ENCODE measurements at regions not wholly inside any gene's neighbourhood (a gene's known extent, or its start where the extent isn't known, plus 50 kb on each side); places are given as distances from the start of the nearest gene placed in this dataset.

- Mint-ChIP-seq H3K9me3 (peaks cover 0 to 11% (median 6%) of the 10 kb centered on the region in 7 donors), H3K36me3 (no peaks in the 10 kb centered on the region), H3K4me1 (no peaks in the 10 kb centered on the region), H3K27ac (no peak overlapping the region), H3K27me3 (ENCODE audit: low read depth in 3 of 3) (no peaks in the 10 kb centered on the region), H3K4me3 (no peak overlapping the region)
- Histone ChIP-seq H4K20me1 (ENCODE audit: insufficient read depth, low read length) (no peaks in the 10 kb centered on the region), H2AFZ (ENCODE audit: insufficient read depth, low read depth, low read length, poor library complexity, severe bottlenecking) (no peak overlapping the region), H3K4me2 (replicated peaks; ENCODE audit: extremely low read depth, low read length, poor library complexity, severe bottlenecking) (no peak overlapping the region), H3K9me3 (replicated peaks in 1 of 2; ENCODE audit: control insufficient read depth in 1 of 2, insufficient read depth in 1 of 2, low read length in 2 of 2) (peaks cover 6 to 7% of the 10 kb centered on the region in 2 donors), H3K4me1 (ENCODE audit: control insufficient read depth in 1 of 2, insufficient read depth in 2 of 2, low read length in 2 of 2) (no peaks in the 10 kb centered on the region), H3K4me3 (replicated peaks in 1 of 3; ENCODE audit: low read depth in 2 of 3, low read length in 3 of 3) (no peak overlapping the region), H3K9ac (ENCODE audit: insufficient read depth, low read length, poor library complexity, severe bottlenecking) (no peak overlapping the region), H3K27me3 (ENCODE audit: control insufficient read depth in 2 of 2, insufficient read depth in 2 of 2, low read length in 2 of 2) (no peaks in the 10 kb centered on the region), H3K36me3 (replicated peaks in 1 of 2; ENCODE audit: control insufficient read depth in 1 of 2, insufficient read depth in 2 of 2, low read length in 2 of 2) (no peaks in the 10 kb centered on the region), H3K79me2 (ENCODE audit: insufficient read depth, low read length) (no peaks in the 10 kb centered on the region), H3K27ac (ENCODE audit: low read depth in 1 of 2, low read length in 2 of 2) (no peak overlapping the region)
- no peak for DNase-seq
- intact Hi-C loops (cut with micrococcal nuclease): no loop called here
- no CpG with 5 or more reads among the region's 2 CpGs for WGBS (ENCODE audit: insufficient coverage)
- TF ChIP-seq CTCF (IDR thresholded peaks at IDR 0.05): no peak
These were observed 220.7 kb downstream of the TACR3 start for GRCh38 chr4:103499094-103499493.

- Histone ChIP-seq H3K4me3 (replicated peaks in 1 of 3; ENCODE audit: low read depth in 2 of 3, low read length in 3 of 3) (no peak overlapping the region), H3K79me2 (ENCODE audit: insufficient read depth, low read length) (no peaks in the 10 kb centered on the region), H3K27ac (ENCODE audit: low read depth in 1 of 2, low read length in 2 of 2) (no peak overlapping the region), H3K27me3 (ENCODE audit: control insufficient read depth in 2 of 2, insufficient read depth in 2 of 2, low read length in 2 of 2) (no peaks in the 10 kb centered on the region), H3K36me3 (replicated peaks in 1 of 2; ENCODE audit: control insufficient read depth in 1 of 2, insufficient read depth in 2 of 2, low read length in 2 of 2) (no peaks in the 10 kb centered on the region), H2AFZ (ENCODE audit: insufficient read depth, low read depth, low read length, poor library complexity, severe bottlenecking) (no peak overlapping the region), H3K4me1 (ENCODE audit: control insufficient read depth in 1 of 2, insufficient read depth in 2 of 2, low read length in 2 of 2) (no peaks in the 10 kb centered on the region), H3K4me2 (replicated peaks; ENCODE audit: extremely low read depth, low read length, poor library complexity, severe bottlenecking) (no peak overlapping the region), H4K20me1 (ENCODE audit: insufficient read depth, low read length) (no peaks in the 10 kb centered on the region), H3K9ac (ENCODE audit: insufficient read depth, low read length, poor library complexity, severe bottlenecking) (no peak overlapping the region), H3K9me3 (replicated peaks in 1 of 2; ENCODE audit: control insufficient read depth in 1 of 2, insufficient read depth in 1 of 2, low read length in 2 of 2) (peaks cover 5 to 6% of the 10 kb centered on the region in 2 donors)
- intact Hi-C loops (cut with micrococcal nuclease): no loop called here
- WGBS (ENCODE audit: insufficient coverage): 100% methylated on average over 3 of the region's 8 CpGs
- DNase-seq: no peak
- Mint-ChIP-seq H3K27ac (peak overlapping the region in 1 of 7 donors; percentile 4), H3K4me3 (no peak overlapping the region), H3K9me3 (peaks cover 0 to 11% (median 5%) of the 10 kb centered on the region in 7 donors), H3K27me3 (ENCODE audit: low read depth in 3 of 3) (no peaks in the 10 kb centered on the region), H3K36me3 (no peaks in the 10 kb centered on the region), H3K4me1 (no peaks in the 10 kb centered on the region)
- TF ChIP-seq CTCF (IDR thresholded peaks at IDR 0.05): no peak
These were observed 221.4 kb downstream of the TACR3 start for GRCh38 chr4:103498161-103499070.
